WTC11 (cell line): ENCODE measurements at regions not wholly inside any gene's neighbourhood (a gene's known extent, or its start where the extent isn't known, plus 50 kb on each side); places are given as distances from the start of the nearest gene placed in this dataset.
"Not testable (repeated sequence)": the region's sequence is repeated elsewhere in the genome, so short reads cannot be mapped to it uniquely, and the experiment has no call there.

Experiments used
- ATAC-seq: fragments of 200-7000 bp; cut with Tn5 transposase; 2 replicates; pipeline ENCODE4 v1.10.0; 2021; ENCODE audit warnings: mild to moderate bottlenecking, moderate library complexity
- CTCF ChIA-PET: fragments of 300-600 bp; sonication (Branson Sonifier 250); formaldehyde crosslinking; loops from one replicate; lab custom pipeline; 2021; ENCODE audit warnings: antibody characterized with exemption; lab: Charles Lee
- POLR2A ChIA-PET: fragments of 350-600 bp; sonication (Branson Sonifier 250); formaldehyde crosslinking; loops from one replicate; lab custom pipeline; 2021; ENCODE audit warnings: antibody characterized with exemption; lab: Charles Lee
- DNase-seq: peaks from one replicate; pipeline ENCODE4 v3.0.0; 2021; ENCODE audit warnings: low spot score
- H3K27ac Mint-ChIP-seq: 2 replicates; pipeline ENCODE4 v1.8.0; 2021; ENCODE audit warnings: mixed read lengths
- H3K27me3 Mint-ChIP-seq: 2 replicates; pipeline ENCODE4 v1.8.0; 2021; ENCODE audit warnings: low read depth, mild to moderate bottlenecking, moderate library complexity, mixed read lengths
- H3K36me3 Mint-ChIP-seq: 2 replicates; pipeline ENCODE4 v1.8.0; 2021; ENCODE audit warnings: mixed read lengths
- H3K4me1 Mint-ChIP-seq: 2 replicates; pipeline ENCODE4 v1.8.0; 2022; ENCODE audit warnings: mixed read lengths
- H3K4me3 Mint-ChIP-seq: 2 replicates; pipeline ENCODE4 v1.8.0; 2021; ENCODE audit warnings: mild to moderate bottlenecking, moderate library complexity, mixed read lengths
- H3K9me3 Mint-ChIP-seq: 2 replicates; pipeline ENCODE4 v1.8.0; 2021; ENCODE audit warnings: mixed read lengths
- E2F5 ChIP-seq: sonication (generic); formaldehyde crosslinking; IDR thresholded peaks from 2 replicates; pipeline ENCODE4 v1.8.1; 2022; ENCODE audit warnings: mild to moderate bottlenecking, moderate library complexity, missing genetic modification reagents
- ETV6 ChIP-seq: sonication (generic); formaldehyde crosslinking; IDR thresholded peaks from 2 replicates; pipeline ENCODE4 v1.8.1; 2022; ENCODE audit warnings: mild to moderate bottlenecking, missing genetic modification reagents
- FOXP4 ChIP-seq: sonication (generic); formaldehyde crosslinking; IDR thresholded peaks from 2 replicates; pipeline ENCODE4 v1.8.0; 2022; ENCODE audit warnings: mild to moderate bottlenecking, missing genetic modification reagents
- GABPB1 ChIP-seq: sonication (generic); formaldehyde crosslinking; IDR thresholded peaks from 2 replicates; pipeline ENCODE4 v1.8.1; 2023; ENCODE audit warnings: mild to moderate bottlenecking, missing genetic modification reagents
- MAX ChIP-seq: sonication (generic); formaldehyde crosslinking; IDR thresholded peaks from 2 replicates; pipeline ENCODE4 v1.8.0; 2022; ENCODE audit warnings: mild to moderate bottlenecking, missing genetic modification reagents
- NFATC4 ChIP-seq: fragments of 250-450 bp; sonication (Bioruptor Pico); IDR thresholded peaks from 2 replicates; pipeline ENCODE4 v1.9.0; 2021; ENCODE audit warnings: mild to moderate bottlenecking
- NFE2L1 ChIP-seq: sonication (generic); formaldehyde crosslinking; IDR thresholded peaks from 2 replicates; pipeline ENCODE4 v1.8.1; 2023; ENCODE audit warnings: missing genetic modification reagents
- NR3C1 ChIP-seq: sonication (generic); formaldehyde crosslinking; conservative IDR thresholded peaks from 2 replicates; pipeline ENCODE4 v1.8.1; 2023; ENCODE audit warnings: low read depth, mild to moderate bottlenecking, missing genetic modification reagents
- PRRX2 ChIP-seq: fragments of 250-450 bp; sonication (Bioruptor Pico); IDR thresholded peaks from 2 replicates; pipeline ENCODE4 v1.8.0; 2021; ENCODE audit warnings: mild to moderate bottlenecking
- SMAD3 ChIP-seq: sonication (generic); formaldehyde crosslinking; IDR thresholded peaks from 2 replicates; pipeline ENCODE4 v1.8.0; 2022; ENCODE audit warnings: missing genetic modification reagents, mild to moderate bottlenecking, borderline replicate concordance
- SOX15 ChIP-seq: fragments of 250-450 bp; sonication (Bioruptor Pico); IDR thresholded peaks from 2 replicates; pipeline ENCODE4 v1.9.0; 2021; ENCODE audit warnings: mild to moderate bottlenecking
- ZNF263 ChIP-seq: sonication (generic); formaldehyde crosslinking; IDR thresholded peaks from 2 replicates; pipeline ENCODE4 v1.8.1; 2022; ENCODE audit warnings: low read depth, mild to moderate bottlenecking, moderate library complexity, missing genetic modification reagents
- ZNF416 ChIP-seq: fragments of 250-450 bp; sonication (Bioruptor Pico); IDR thresholded peaks from 2 replicates; pipeline ENCODE4 v1.9.0; 2021; ENCODE audit warnings: mild to moderate bottlenecking, inconsistent platforms
- TF ChIP-seq, protein P1 (sequence below): fragments of 250-450 bp; sonication (Bioruptor Pico); IDR thresholded peaks from 2 replicates; pipeline ENCODE4 v1.9.0; 2021; ENCODE audit warnings: mild to moderate bottlenecking
- TF ChIP-seq, protein P2 (sequence below): sonication (generic); formaldehyde crosslinking; IDR thresholded peaks from 2 replicates; pipeline ENCODE4 v1.8.1; 2023; ENCODE audit warnings: mild to moderate bottlenecking, moderate library complexity, missing genetic modification reagents
- TF ChIP-seq, protein P3 (sequence below): sonication (generic); formaldehyde crosslinking; IDR thresholded peaks from 2 replicates; pipeline ENCODE4 v1.8.1; 2023; ENCODE audit warnings: mild to moderate bottlenecking, missing genetic modification reagents
- TF ChIP-seq, protein P4 (sequence below): fragments of 200-600 bp; IDR thresholded peaks from 2 replicates; pipeline ENCODE4 v1.8.0; 2022; ENCODE audit warnings: antibody characterized with exemption
- TF ChIP-seq, protein P5 (sequence below): fragments of 250-450 bp; sonication (Bioruptor Pico); IDR thresholded peaks from 2 replicates; pipeline ENCODE4 v1.9.0; 2021; ENCODE audit warnings: moderate library complexity, mild to moderate bottlenecking, inconsistent platforms, borderline replicate concordance

GRCh38 chr14:106670011-106670410, 1143.6 kb downstream of the TMEM121 start:
- ChIA-PET CTCF (no interaction called here), POLR2A (no interaction called here)
- peaks cover 58% of the 10 kb centered on the region for H3K36me3 Mint-ChIP-seq
- H3K27ac Mint-ChIP-seq = no peak overlapping the region
- H3K9me3 Mint-ChIP-seq = peaks cover 65% of the 10 kb centered on the region
- no peak overlapping the region for H3K4me3 Mint-ChIP-seq
- TF ChIP-seq E2F5 (CRISPR knock-in tag) (no peak), ZNF416 (no peak), PRRX2 (CRISPR knock-in tag) (no peak), ZNF263 (CRISPR knock-in tag) (no peak), NFATC4 (no peak), NR3C1 (CRISPR knock-in tag) (no peak), NFE2L1 (CRISPR knock-in tag) (no peak), FOXP4 (CRISPR knock-in tag) (no peak), GABPB1 (CRISPR knock-in tag) (no peak), SOX15 (CRISPR knock-in tag) (no peak), ETV6 (CRISPR knock-in tag) (no peak), SMAD3 (CRISPR knock-in tag) (no peak), MAX (no peak)
- TF ChIP-seq, protein P1, sequence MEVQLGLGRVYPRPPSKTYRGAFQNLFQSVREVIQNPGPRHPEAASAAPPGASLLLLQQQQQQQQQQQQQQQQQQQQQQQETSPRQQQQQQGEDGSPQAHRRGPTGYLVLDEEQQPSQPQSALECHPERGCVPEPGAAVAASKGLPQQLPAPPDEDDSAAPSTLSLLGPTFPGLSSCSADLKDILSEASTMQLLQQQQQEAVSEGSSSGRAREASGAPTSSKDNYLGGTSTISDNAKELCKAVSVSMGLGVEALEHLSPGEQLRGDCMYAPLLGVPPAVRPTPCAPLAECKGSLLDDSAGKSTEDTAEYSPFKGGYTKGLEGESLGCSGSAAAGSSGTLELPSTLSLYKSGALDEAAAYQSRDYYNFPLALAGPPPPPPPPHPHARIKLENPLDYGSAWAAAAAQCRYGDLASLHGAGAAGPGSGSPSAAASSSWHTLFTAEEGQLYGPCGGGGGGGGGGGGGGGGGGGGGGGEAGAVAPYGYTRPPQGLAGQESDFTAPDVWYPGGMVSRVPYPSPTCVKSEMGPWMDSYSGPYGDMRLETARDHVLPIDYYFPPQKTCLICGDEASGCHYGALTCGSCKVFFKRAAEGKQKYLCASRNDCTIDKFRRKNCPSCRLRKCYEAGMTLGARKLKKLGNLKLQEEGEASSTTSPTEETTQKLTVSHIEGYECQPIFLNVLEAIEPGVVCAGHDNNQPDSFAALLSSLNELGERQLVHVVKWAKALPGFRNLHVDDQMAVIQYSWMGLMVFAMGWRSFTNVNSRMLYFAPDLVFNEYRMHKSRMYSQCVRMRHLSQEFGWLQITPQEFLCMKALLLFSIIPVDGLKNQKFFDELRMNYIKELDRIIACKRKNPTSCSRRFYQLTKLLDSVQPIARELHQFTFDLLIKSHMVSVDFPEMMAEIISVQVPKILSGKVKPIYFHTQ (CRISPR knock-in tag) = no peak
- TF ChIP-seq, protein P2, sequence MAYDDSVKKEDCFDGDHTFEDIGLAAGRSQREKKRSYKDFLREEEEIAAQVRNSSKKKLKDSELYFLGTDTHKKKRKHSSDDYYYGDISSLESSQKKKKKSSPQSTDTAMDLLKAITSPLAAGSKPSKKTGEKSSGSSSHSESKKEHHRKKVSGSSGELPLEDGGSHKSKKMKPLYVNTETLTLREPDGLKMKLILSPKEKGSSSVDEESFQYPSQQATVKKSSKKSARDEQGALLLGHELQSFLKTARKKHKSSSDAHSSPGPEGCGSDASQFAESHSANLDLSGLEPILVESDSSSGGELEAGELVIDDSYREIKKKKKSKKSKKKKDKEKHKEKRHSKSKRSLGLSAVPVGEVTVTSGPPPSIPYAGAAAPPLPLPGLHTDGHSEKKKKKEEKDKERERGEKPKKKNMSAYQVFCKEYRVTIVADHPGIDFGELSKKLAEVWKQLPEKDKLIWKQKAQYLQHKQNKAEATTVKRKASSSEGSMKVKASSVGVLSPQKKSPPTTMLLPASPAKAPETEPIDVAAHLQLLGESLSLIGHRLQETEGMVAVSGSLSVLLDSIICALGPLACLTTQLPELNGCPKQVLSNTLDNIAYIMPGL = no peak
- TF ChIP-seq, protein P3, sequence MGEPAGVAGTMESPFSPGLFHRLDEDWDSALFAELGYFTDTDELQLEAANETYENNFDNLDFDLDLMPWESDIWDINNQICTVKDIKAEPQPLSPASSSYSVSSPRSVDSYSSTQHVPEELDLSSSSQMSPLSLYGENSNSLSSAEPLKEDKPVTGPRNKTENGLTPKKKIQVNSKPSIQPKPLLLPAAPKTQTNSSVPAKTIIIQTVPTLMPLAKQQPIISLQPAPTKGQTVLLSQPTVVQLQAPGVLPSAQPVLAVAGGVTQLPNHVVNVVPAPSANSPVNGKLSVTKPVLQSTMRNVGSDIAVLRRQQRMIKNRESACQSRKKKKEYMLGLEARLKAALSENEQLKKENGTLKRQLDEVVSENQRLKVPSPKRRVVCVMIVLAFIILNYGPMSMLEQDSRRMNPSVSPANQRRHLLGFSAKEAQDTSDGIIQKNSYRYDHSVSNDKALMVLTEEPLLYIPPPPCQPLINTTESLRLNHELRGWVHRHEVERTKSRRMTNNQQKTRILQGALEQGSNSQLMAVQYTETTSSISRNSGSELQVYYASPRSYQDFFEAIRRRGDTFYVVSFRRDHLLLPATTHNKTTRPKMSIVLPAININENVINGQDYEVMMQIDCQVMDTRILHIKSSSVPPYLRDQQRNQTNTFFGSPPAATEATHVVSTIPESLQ (CRISPR knock-in tag) = no peak
- TF ChIP-seq, protein P4, sequence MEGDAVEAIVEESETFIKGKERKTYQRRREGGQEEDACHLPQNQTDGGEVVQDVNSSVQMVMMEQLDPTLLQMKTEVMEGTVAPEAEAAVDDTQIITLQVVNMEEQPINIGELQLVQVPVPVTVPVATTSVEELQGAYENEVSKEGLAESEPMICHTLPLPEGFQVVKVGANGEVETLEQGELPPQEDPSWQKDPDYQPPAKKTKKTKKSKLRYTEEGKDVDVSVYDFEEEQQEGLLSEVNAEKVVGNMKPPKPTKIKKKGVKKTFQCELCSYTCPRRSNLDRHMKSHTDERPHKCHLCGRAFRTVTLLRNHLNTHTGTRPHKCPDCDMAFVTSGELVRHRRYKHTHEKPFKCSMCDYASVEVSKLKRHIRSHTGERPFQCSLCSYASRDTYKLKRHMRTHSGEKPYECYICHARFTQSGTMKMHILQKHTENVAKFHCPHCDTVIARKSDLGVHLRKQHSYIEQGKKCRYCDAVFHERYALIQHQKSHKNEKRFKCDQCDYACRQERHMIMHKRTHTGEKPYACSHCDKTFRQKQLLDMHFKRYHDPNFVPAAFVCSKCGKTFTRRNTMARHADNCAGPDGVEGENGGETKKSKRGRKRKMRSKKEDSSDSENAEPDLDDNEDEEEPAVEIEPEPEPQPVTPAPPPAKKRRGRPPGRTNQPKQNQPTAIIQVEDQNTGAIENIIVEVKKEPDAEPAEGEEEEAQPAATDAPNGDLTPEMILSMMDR = no peak
- TF ChIP-seq, protein P5, sequence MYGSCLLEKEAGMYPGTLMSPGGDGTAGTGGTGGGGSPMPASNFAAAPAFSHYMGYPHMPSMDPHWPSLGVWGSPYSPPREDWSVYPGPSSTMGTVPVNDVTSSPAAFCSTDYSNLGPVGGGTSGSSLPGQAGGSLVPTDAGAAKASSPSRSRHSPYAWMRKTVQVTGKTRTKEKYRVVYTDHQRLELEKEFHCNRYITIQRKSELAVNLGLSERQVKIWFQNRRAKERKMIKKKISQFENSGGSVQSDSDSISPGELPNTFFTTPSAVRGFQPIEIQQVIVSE = no peak
- H3K27me3 Mint-ChIP-seq = peaks cover 7% of the 10 kb centered on the region
- DNase-seq = no peak
- no peaks in the 10 kb centered on the region for H3K4me1 Mint-ChIP-seq
- no peak for ATAC-seq

DNA sequence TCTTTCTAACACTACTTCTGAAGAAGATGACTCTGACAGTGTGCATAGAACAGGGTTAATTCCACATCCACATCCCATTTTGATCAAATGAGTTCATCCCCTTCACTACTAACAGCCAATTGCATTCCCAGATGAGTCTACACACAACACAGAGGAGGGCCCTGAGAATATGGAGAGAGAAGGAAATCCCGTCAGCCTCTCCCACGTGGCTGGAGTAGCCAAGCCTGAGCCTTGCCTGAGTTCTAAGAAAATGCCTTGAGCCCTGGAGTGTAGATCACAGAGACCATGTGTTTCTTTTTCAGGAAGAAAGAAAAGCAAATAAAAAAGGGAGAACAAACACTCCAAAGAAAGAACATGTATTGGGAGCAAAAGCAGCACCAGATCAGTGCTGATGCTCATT, 1147.7 kb downstream of the TMEM121 start:
- H3K4me3 Mint-ChIP-seq, POLR2A ChIA-PET, H3K27ac Mint-ChIP-seq, H3K4me1 Mint-ChIP-seq, DNase-seq, CTCF ChIA-PET, H3K27me3 Mint-ChIP-seq, ATAC-seq: not testable (repeated sequence)
- Mint-ChIP-seq H3K36me3 (peaks cover 62% of the 10 kb centered on the region), H3K9me3 (peaks cover 71% of the 10 kb centered on the region)

DNA sequence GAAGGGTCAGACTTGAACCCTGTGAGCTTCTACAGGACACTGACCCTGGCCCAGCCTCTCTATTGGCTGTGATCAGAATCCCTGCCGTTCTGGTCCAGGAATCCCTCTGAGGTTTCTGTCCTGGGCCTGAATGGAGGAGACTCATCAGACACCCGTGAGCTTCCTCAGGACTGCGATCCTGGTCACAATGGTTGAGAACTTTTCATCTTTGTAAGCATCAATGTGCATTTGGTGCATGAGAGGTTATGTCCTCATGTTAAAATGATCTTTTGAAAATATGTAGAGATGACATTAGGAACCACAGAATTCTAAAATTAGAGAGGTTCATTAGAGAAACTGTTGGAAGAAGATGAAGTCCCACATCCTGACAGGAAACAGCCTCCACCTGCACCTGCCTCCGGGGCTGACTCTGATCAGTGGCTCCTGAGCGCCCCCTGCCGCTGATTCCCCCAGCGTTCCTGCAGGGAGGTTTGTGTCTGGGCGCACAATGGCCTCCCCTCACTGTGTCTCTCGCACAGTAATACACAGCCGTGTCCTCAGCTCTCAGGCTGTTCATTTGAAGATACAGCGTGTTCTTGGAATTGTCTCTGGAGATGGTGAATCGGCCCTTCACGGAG, 1148.2 kb downstream of the TMEM121 start:
- ATAC-seq, H3K27me3 Mint-ChIP-seq, H3K4me3 Mint-ChIP-seq, POLR2A ChIA-PET, DNase-seq, CTCF ChIA-PET, H3K27ac Mint-ChIP-seq, H3K4me1 Mint-ChIP-seq: not testable (repeated sequence)
- H3K36me3 Mint-ChIP-seq = peaks cover 64% of the 10 kb centered on the region
- peaks cover 72% of the 10 kb centered on the region for H3K9me3 Mint-ChIP-seq

- POLR2A ChIA-PET, H3K4me1 Mint-ChIP-seq, H3K27ac Mint-ChIP-seq, CTCF ChIA-PET, H3K27me3 Mint-ChIP-seq, DNase-seq, ATAC-seq, H3K4me3 Mint-ChIP-seq: not testable (repeated sequence)
- Mint-ChIP-seq H3K9me3 (peaks cover 69% of the 10 kb centered on the region), H3K36me3 (peaks cover 65% of the 10 kb centered on the region)
Measured at GRCh38 chr14:106675716-106676115, 1149.3 kb downstream of the TMEM121 start.
